ENCODE measurements at regions not wholly inside any gene's neighbourhood (a gene's known extent, or its start where the extent isn't known, plus 50 kb on each side); places are given as distances from the start of the nearest gene placed in this dataset.

GRCh38 chr4:159035570-159035969 is 67.3 kb upstream of the RAPGEF2 start:
- TF ChIP-seq ZNF24 (tag by site-specific recombination; IDR thresholded peaks at IDR 0.05) (no peak), ZNF133 (tag by site-specific recombination; IDR thresholded peaks at IDR 0.05) (no peak), ZNF311 (tag by site-specific recombination; IDR thresholded peaks at IDR 0.05; ENCODE audit: borderline replicate concordance) (no peak)
